ENCODE measurements at regions not wholly inside any gene's neighbourhood (a gene's known extent, or its start where the extent isn't known, plus 50 kb on each side); places are given as distances from the start of the nearest gene placed in this dataset.

DNA sequence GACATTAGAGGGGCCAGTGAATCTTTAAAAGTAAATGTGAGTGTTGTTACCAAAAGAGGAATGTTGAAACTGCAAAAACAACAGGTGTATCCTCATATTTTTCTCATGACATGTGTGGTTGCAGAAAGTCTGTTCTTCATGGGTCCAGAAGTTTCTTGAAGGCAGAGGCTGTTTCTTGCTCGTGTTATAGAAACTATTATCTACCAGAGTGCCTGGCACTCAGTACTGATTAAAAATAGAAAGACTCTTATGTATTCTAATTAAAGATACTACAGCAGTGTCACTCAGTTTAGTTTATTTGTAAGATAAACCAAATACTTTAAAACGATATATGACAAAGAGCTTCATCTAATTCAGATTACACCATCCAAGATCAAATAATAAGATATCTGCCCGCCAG, 1864.2 kb upstream of the WWC1 start:
- TF ChIP-seq ESRRG (CRISPR knock-in tag; IDR thresholded peaks at IDR 0.05) (no peak), CSDC2 (CRISPR knock-in tag; IDR thresholded peaks at IDR 0.05) (no peak), ZC3H10 (CRISPR knock-in tag; IDR thresholded peaks at IDR 0.05) (no peak)

All from SK-N-SH treated with all-trans-retinoic acid at 6 μM for 48 hours (cell line).